GM12891 (cell line): ENCODE measurements at regions not wholly inside any gene's neighbourhood (a gene's known extent, or its start where the extent isn't known, plus 50 kb on each side); places are given as distances from the start of the nearest gene placed in this dataset.

ENCODE experiments used
- POLR2A ChIP-seq: IDR thresholded peaks from 2 replicates; pipeline ENCODE4 v1.6.1; 2011; ENCODE audit warnings: low read depth, low read length, control low read depth
- SPI1 ChIP-seq: IDR thresholded peaks from 2 replicates; pipeline ENCODE4 v1.6.1; 2011; ENCODE audit warnings: low read depth, low read length, control low read depth
- TAF1 ChIP-seq: IDR thresholded peaks from 2 replicates; pipeline ENCODE4 v1.6.1; 2011; ENCODE audit warnings: low read depth, low read length, control low read depth

GRCh38 chr10:28806488-28806941 lies 129.2 kb downstream of the BAMBI start:
- no peak for TF ChIP-seq POLR2A
- TF ChIP-seq TAF1: no peak
- TF ChIP-seq SPI1: no peak
